Trophoblast cell (in vitro differentiated cells and primary cell): ENCODE measurements at regions not wholly inside any gene's neighbourhood (a gene's known extent, or its start where the extent isn't known, plus 50 kb on each side); places are given as distances from the start of the nearest gene placed in this dataset.

Experiments
- DNase-seq, 2 donors: peaks; one replicate each; pipeline ENCODE4 v3.0.0-alpha.2; 2016
- H2AFZ ChIP-seq: 2 replicates; pipeline ENCODE4 v1.6.1; 2013; ENCODE audit warnings: low read length, moderate library complexity, mild to moderate bottlenecking; ENCODE audit not compliant: insufficient read depth, poor library complexity
- H2AK5ac ChIP-seq: 2 replicates; pipeline ENCODE4 v1.6.1; 2013; ENCODE audit warnings: mild to moderate bottlenecking, low read length
- H2BK120ac ChIP-seq: 2 replicates; pipeline ENCODE4 v1.6.1; 2013; ENCODE audit warnings: low read length, mild to moderate bottlenecking, moderate library complexity; ENCODE audit not compliant: insufficient read depth, poor library complexity
- H2BK12ac ChIP-seq: 2 replicates; pipeline ENCODE4 v1.6.1; 2013; ENCODE audit warnings: mild to moderate bottlenecking, low read length, moderate library complexity
- H2BK5ac ChIP-seq: 2 replicates; pipeline ENCODE4 v1.6.1; 2013; ENCODE audit warnings: low read length, low read depth, moderate library complexity, mild to moderate bottlenecking; ENCODE audit not compliant: poor library complexity
- H3K14ac ChIP-seq: 2 replicates; pipeline ENCODE4 v1.6.1; 2013; ENCODE audit warnings: mild to moderate bottlenecking, low read length
- H3K18ac ChIP-seq: 2 replicates; pipeline ENCODE4 v1.6.1; 2013; ENCODE audit warnings: mild to moderate bottlenecking, low read length
- H3K23ac ChIP-seq: 2 replicates; pipeline ENCODE4 v1.6.1; 2013; ENCODE audit warnings: low read length
- H3K27ac ChIP-seq: 2 replicates; pipeline ENCODE4 v1.5.1; 2013; ENCODE audit warnings: low read depth, mild to moderate bottlenecking, inconsistent platforms, low read length, moderate library complexity
- H3K27me3 ChIP-seq: 2 replicates; pipeline ENCODE4 v1.6.1; 2013; ENCODE audit warnings: inconsistent platforms, mild to moderate bottlenecking, low read length, moderate library complexity; ENCODE audit not compliant: insufficient read depth
- H3K36me3 ChIP-seq, 2 experiments: 1 replicate in 1 of 2; 2 replicates in 1 of 2; pipeline ENCODE4 v1.6.1; 2013; ENCODE audit warnings: low read length in 2 of 2, mild to moderate bottlenecking in 2 of 2, moderate library complexity in 1 of 2; ENCODE audit not compliant: insufficient read depth in 2 of 2, control insufficient read depth in 1 of 2
- H3K4ac ChIP-seq: 2 replicates; pipeline ENCODE4 v1.6.1; 2013; ENCODE audit warnings: low read depth, mild to moderate bottlenecking, low read length, moderate library complexity
- H3K4me1 ChIP-seq, 2 experiments: 1 replicate in 1 of 2; 2 replicates in 1 of 2; pipeline ENCODE4 v1.6.1; 2013; ENCODE audit warnings: low read length in 2 of 2, mild to moderate bottlenecking in 2 of 2, moderate library complexity in 1 of 2; ENCODE audit not compliant: insufficient read depth in 2 of 2, control insufficient read depth in 1 of 2
- H3K4me2 ChIP-seq: 2 replicates; pipeline ENCODE4 v1.6.1; 2013; ENCODE audit warnings: inconsistent platforms, mild to moderate bottlenecking, low read length, moderate library complexity
- H3K4me3 ChIP-seq: 2 replicates; pipeline ENCODE4 v1.5.1; 2013; ENCODE audit warnings: mild to moderate bottlenecking, low read depth, low read length, inconsistent platforms
- H3K79me1 ChIP-seq: one replicate; pipeline ENCODE4 v1.6.1; 2013; ENCODE audit warnings: low read length
- H3K79me2 ChIP-seq: 2 replicates; pipeline ENCODE4 v1.6.1; 2013; ENCODE audit warnings: low read length, mild to moderate bottlenecking; ENCODE audit not compliant: control insufficient read depth, insufficient read depth, poor library complexity
- H3K9ac ChIP-seq: 2 replicates; pipeline ENCODE4 v1.6.1; 2013; ENCODE audit warnings: mild to moderate bottlenecking, low read length
- H3K9me3 ChIP-seq: 2 replicates; pipeline ENCODE4 v1.6.1; 2013; ENCODE audit warnings: low read depth, mild to moderate bottlenecking, control low read depth, inconsistent platforms, low read length; ENCODE audit not compliant: insufficient read depth
- H4K12ac ChIP-seq: 2 replicates; pipeline ENCODE4 v1.6.1; 2013; ENCODE audit warnings: low read depth, mild to moderate bottlenecking, low read length, moderate library complexity
- H4K8ac ChIP-seq: 2 replicates; pipeline ENCODE4 v1.6.1; 2013; ENCODE audit warnings: low read depth, mild to moderate bottlenecking, low read length, moderate library complexity
- H4K91ac ChIP-seq: one replicate; pipeline ENCODE4 v1.6.1; 2013; ENCODE audit warnings: low read depth, mild to moderate bottlenecking, low read length, moderate library complexity
- WGBS: extraction: QIAGEN DNeasy Blood & Tissue Kit; methylation state at CpG from one replicate; pipeline ENCODE4 v1.1.7; 2013; ENCODE audit warnings: missing lambda C conversion rate; ENCODE audit not compliant: insufficient read length, insufficient coverage; ENCODE audit errors: extremely low coverage; 5-methylcytosine and 5-hydroxymethylcytosine counted together

- no peak overlapping the region for H4K91ac ChIP-seq
- no peak overlapping the region for H3K4me2 ChIP-seq
- no CpG with 5 or more reads among the region's 4 CpGs for WGBS
- DNase-seq, result no peak
- no peak overlapping the region for H3K14ac ChIP-seq
- no peaks in the 10 kb centered on the region for H3K79me1 ChIP-seq
- no peak overlapping the region for H2BK120ac ChIP-seq
- H3K18ac ChIP-seq, result no peak overlapping the region
- no peak overlapping the region for H3K4me3 ChIP-seq
- H2AFZ ChIP-seq, result no peak overlapping the region
- no peaks in the 10 kb centered on the region for H3K27me3 ChIP-seq
- no peaks in the 10 kb centered on the region for H3K9me3 ChIP-seq
- H3K23ac ChIP-seq, result no peak overlapping the region
- no peak overlapping the region for H2AK5ac ChIP-seq
- H2BK5ac ChIP-seq, result no peak overlapping the region
- no peak overlapping the region for H3K4ac ChIP-seq
- H4K8ac ChIP-seq, result no peak overlapping the region
- H4K12ac ChIP-seq, result no peak overlapping the region
- H2BK12ac ChIP-seq, result no peak overlapping the region
- H3K9ac ChIP-seq, result no peak overlapping the region
- H3K79me2 ChIP-seq, result no peaks in the 10 kb centered on the region
- no peak overlapping the region for H3K27ac ChIP-seq
- H3K4me1 ChIP-seq, result no peaks in the 10 kb centered on the region
- no peaks in the 10 kb centered on the region for H3K36me3 ChIP-seq
Measured at GRCh38 chr6:24009319-24009718, 116.7 kb upstream of the NRSN1 start.

- Histone ChIP-seq H3K14ac (no peak overlapping the region), H2BK5ac (no peak overlapping the region), H3K4me1 (no peaks in the 10 kb centered on the region), H3K36me3 (no peaks in the 10 kb centered on the region), H2AK5ac (no peak overlapping the region), H3K4me3 (no peak overlapping the region), H4K91ac (no peak overlapping the region), H2BK12ac (no peak overlapping the region), H3K4me2 (no peak overlapping the region), H3K79me1 (no peaks in the 10 kb centered on the region), H3K9me3 (no peaks in the 10 kb centered on the region), H4K12ac (no peak overlapping the region), H2AFZ (no peak overlapping the region), H4K8ac (no peak overlapping the region), H2BK120ac (no peak overlapping the region), H3K9ac (no peak overlapping the region), H3K23ac (no peak overlapping the region), H3K27ac (no peak overlapping the region), H3K4ac (no peak overlapping the region), H3K79me2 (no peaks in the 10 kb centered on the region), H3K27me3 (no peaks in the 10 kb centered on the region), H3K18ac (no peak overlapping the region)
- no peak for DNase-seq
- WGBS, result no CpG with 5 or more reads among the region's 3 CpGs
Measured at GRCh38 chr6:24010133-24010532, 115.9 kb upstream of the NRSN1 start.

GRCh38 chr6:24016286-24016685 is 109.7 kb upstream of the NRSN1 start:
- H4K91ac ChIP-seq, result no peak overlapping the region
- H2BK120ac ChIP-seq, result no peak overlapping the region
- H3K27me3 ChIP-seq, result no peaks in the 10 kb centered on the region
- H3K4me1 ChIP-seq, result no peaks in the 10 kb centered on the region
- no peak overlapping the region for H4K8ac ChIP-seq
- H3K18ac ChIP-seq, result no peak overlapping the region
- WGBS, result no CpG with 5 or more reads among the region's 2 CpGs
- H3K14ac ChIP-seq, result no peak overlapping the region
- no peak overlapping the region for H2AK5ac ChIP-seq
- no peak overlapping the region for H4K12ac ChIP-seq
- no peak overlapping the region for H3K4ac ChIP-seq
- H3K9me3 ChIP-seq, result no peaks in the 10 kb centered on the region
- H3K36me3 ChIP-seq, result no peaks in the 10 kb centered on the region
- no peak overlapping the region for H3K4me2 ChIP-seq
- H2BK5ac ChIP-seq, result no peak overlapping the region
- H3K79me2 ChIP-seq, result no peaks in the 10 kb centered on the region
- DNase-seq, result no peak
- no peak overlapping the region for H3K4me3 ChIP-seq
- H3K23ac ChIP-seq, result no peak overlapping the region
- H2AFZ ChIP-seq, result no peak overlapping the region
- H3K79me1 ChIP-seq, result no peaks in the 10 kb centered on the region
- no peak overlapping the region for H3K27ac ChIP-seq
- no peak overlapping the region for H3K9ac ChIP-seq
- H2BK12ac ChIP-seq, result no peak overlapping the region

GRCh38 chr6:24016857-24017256 is 109.2 kb upstream of the NRSN1 start:
- DNase-seq, result no peak
- Histone ChIP-seq H3K4me1 (no peaks in the 10 kb centered on the region), H3K23ac (no peak overlapping the region), H3K14ac (no peak overlapping the region), H3K4ac (no peak overlapping the region), H3K36me3 (no peaks in the 10 kb centered on the region), H2AK5ac (no peak overlapping the region), H3K79me1 (no peaks in the 10 kb centered on the region), H3K27me3 (no peaks in the 10 kb centered on the region), H3K27ac (no peak overlapping the region), H3K4me2 (no peak overlapping the region), H2BK5ac (no peak overlapping the region), H3K4me3 (no peak overlapping the region), H4K8ac (no peak overlapping the region), H2AFZ (no peak overlapping the region), H3K18ac (no peak overlapping the region), H4K91ac (no peak overlapping the region), H4K12ac (no peak overlapping the region), H2BK12ac (no peak overlapping the region), H3K9ac (no peak overlapping the region), H3K79me2 (no peaks in the 10 kb centered on the region), H2BK120ac (no peak overlapping the region), H3K9me3 (no peaks in the 10 kb centered on the region)
- WGBS, result no CpG with 5 or more reads among the region's 4 CpGs

- H3K4me3 ChIP-seq, result no peak overlapping the region
- no peak overlapping the region for H3K4me2 ChIP-seq
- H4K8ac ChIP-seq, result no peak overlapping the region
- no peak overlapping the region for H4K91ac ChIP-seq
- H3K27ac ChIP-seq, result no peak overlapping the region
- H2BK12ac ChIP-seq, result no peak overlapping the region
- H2AFZ ChIP-seq, result no peak overlapping the region
- no peak overlapping the region for H3K4ac ChIP-seq
- H2BK5ac ChIP-seq, result no peak overlapping the region
- H4K12ac ChIP-seq, result no peak overlapping the region
- no peaks in the 10 kb centered on the region for H3K9me3 ChIP-seq
- H2BK120ac ChIP-seq, result no peak overlapping the region
- no peak overlapping the region for H3K9ac ChIP-seq
- no peak overlapping the region for H3K18ac ChIP-seq
- DNase-seq, result no peak
- no peaks in the 10 kb centered on the region for H3K27me3 ChIP-seq
- H2AK5ac ChIP-seq, result no peak overlapping the region
- no peaks in the 10 kb centered on the region for H3K79me2 ChIP-seq
- H3K4me1 ChIP-seq, result no peaks in the 10 kb centered on the region
- H3K79me1 ChIP-seq, result no peaks in the 10 kb centered on the region
- no peak overlapping the region for H3K14ac ChIP-seq
- H3K23ac ChIP-seq, result no peak overlapping the region
- no peaks in the 10 kb centered on the region for H3K36me3 ChIP-seq
Measured at GRCh38 chr6:24019393-24019792, 106.6 kb upstream of the NRSN1 start.
